OCI-LY7 (cell line): ENCODE measurements at regions not wholly inside any gene's neighbourhood (a gene's known extent, or its start where the extent isn't known, plus 50 kb on each side); places are given as distances from the start of the nearest gene placed in this dataset.

Experiments used
- BruUV-seq: library from RNA; stranded (reverse); fragments of 400-500 nt; replicated peaks from 2 replicates; lab custom pipeline; 2021; lab: Mats Ljungman, UMichigan
- CTCF ChIA-PET: fragments of 300-600 bp; sonication (Branson Sonifier 250); formaldehyde crosslinking; loops from one replicate; lab custom pipeline; 2022; ENCODE audit warnings: antibody characterized with exemption; ENCODE audit not compliant: unreplicated experiment; lab: Charles Lee
- POLR2A ChIA-PET: fragments of 300-600 bp; sonication (Branson Sonifier 250); formaldehyde crosslinking; loops from one replicate; lab custom pipeline; 2022; ENCODE audit warnings: antibody characterized with exemption; lab: Charles Lee
- DNase-seq: peaks from one replicate; pipeline ENCODE4 v3.0.0-alpha.2; 2015; ENCODE audit warnings: low spot score
- H2AFZ ChIP-seq: fragments of 200-600 bp; sonication (generic), shearing (Covaris generic); 2 replicates; pipeline ENCODE4 v1.6.1; 2014; ENCODE audit warnings: mild to moderate bottlenecking, antibody characterized with exemption, low read length, moderate library complexity
- H3K27ac ChIP-seq: fragments of 200-600 bp; sonication (generic); 2 replicates; pipeline ENCODE4 v1.5.1; 2014; ENCODE audit warnings: mixed run types, low read depth, mild to moderate bottlenecking, moderate library complexity, low read length, inconsistent platforms; ENCODE audit not compliant: poor library complexity, severe bottlenecking
- H3K36me3 ChIP-seq: fragments of 200-600 bp; sonication (generic); 2 replicates; pipeline ENCODE4 v1.6.1; 2014; ENCODE audit warnings: mild to moderate bottlenecking, antibody characterized with exemption, low read length, moderate library complexity, mixed read lengths; ENCODE audit not compliant: insufficient read depth
- H3K4me1 ChIP-seq: fragments of 200-600 bp; sonication (generic); 2 replicates; pipeline ENCODE4 v1.5.1; 2014; ENCODE audit warnings: mild to moderate bottlenecking, low read length; ENCODE audit not compliant: insufficient read depth, poor library complexity, severe bottlenecking
- H3K4me2 ChIP-seq: fragments of 200-600 bp; sonication (generic); 2 replicates; pipeline ENCODE4 v1.6.1; 2014; ENCODE audit warnings: mild to moderate bottlenecking, low read length
- H3K4me3 ChIP-seq: fragments of 200-600 bp; sonication (generic); 2 replicates; pipeline ENCODE4 v1.5.1; 2014; ENCODE audit warnings: mild to moderate bottlenecking, low read depth, low read length; ENCODE audit not compliant: poor library complexity, severe bottlenecking
- H3K79me2 ChIP-seq: fragments of 200-600 bp; sonication (generic); 2 replicates; pipeline ENCODE4 v1.6.1; 2016; ENCODE audit warnings: low read depth, mild to moderate bottlenecking, low read length, moderate library complexity, mixed read lengths; ENCODE audit not compliant: insufficient read depth
- H3K9me2 ChIP-seq: fragments of 200-600 bp; sonication (generic); 2 replicates; pipeline ENCODE4 v1.6.1; 2016; ENCODE audit warnings: mild to moderate bottlenecking, low read length, mixed read lengths; ENCODE audit not compliant: insufficient read depth
- H3K9me3 ChIP-seq: fragments of 200-600 bp; sonication (generic); 2 replicates; pipeline ENCODE4 v1.6.1; 2014; ENCODE audit warnings: mild to moderate bottlenecking, mixed run types, low read length, mixed read lengths
- H4K20me1 ChIP-seq: fragments of 200-600 bp; sonication (generic); 2 replicates; pipeline ENCODE4 v1.6.1; 2014; ENCODE audit warnings: mild to moderate bottlenecking, antibody characterized with exemption, low read length, moderate library complexity, mixed read lengths; ENCODE audit not compliant: insufficient read depth
- EZH2phosphoT487 ChIP-seq: fragments of 200-600 bp; sonication (generic); IDR thresholded peaks from 2 replicates; pipeline ENCODE4 v1.6.1; 2018; ENCODE audit warnings: low read depth, borderline replicate concordance, mild to moderate bottlenecking, mixed run types, antibody characterized with exemption, low read length, moderate library complexity, mixed read lengths
- intact Hi-C: fragments of 100-400 bp; cut with micrococcal nuclease; formaldehyde crosslinking; loops from one replicate; pipeline ENCODE4 v1.10.0; 2022; ENCODE audit not compliant: unreplicated experiment
- TF ChIP-seq, protein P1 (sequence below): fragments of 200-600 bp; sonication (generic); conservative IDR thresholded peaks from 2 replicates; pipeline ENCODE4 v1.5.1; 2014; ENCODE audit warnings: mild to moderate bottlenecking, antibody characterized with exemption, low read length, moderate library complexity, mixed read lengths

- no peaks in the 10 kb centered on the region for H3K9me2 ChIP-seq
- no peak overlapping the region for H3K4me3 ChIP-seq
- H4K20me1 ChIP-seq, result no peaks in the 10 kb centered on the region
- no peaks in the 10 kb centered on the region for H3K4me1 ChIP-seq
- H2AFZ ChIP-seq, result no peak overlapping the region
- TF ChIP-seq EZH2phosphoT487, result no peak
- TF ChIP-seq, protein P1, sequence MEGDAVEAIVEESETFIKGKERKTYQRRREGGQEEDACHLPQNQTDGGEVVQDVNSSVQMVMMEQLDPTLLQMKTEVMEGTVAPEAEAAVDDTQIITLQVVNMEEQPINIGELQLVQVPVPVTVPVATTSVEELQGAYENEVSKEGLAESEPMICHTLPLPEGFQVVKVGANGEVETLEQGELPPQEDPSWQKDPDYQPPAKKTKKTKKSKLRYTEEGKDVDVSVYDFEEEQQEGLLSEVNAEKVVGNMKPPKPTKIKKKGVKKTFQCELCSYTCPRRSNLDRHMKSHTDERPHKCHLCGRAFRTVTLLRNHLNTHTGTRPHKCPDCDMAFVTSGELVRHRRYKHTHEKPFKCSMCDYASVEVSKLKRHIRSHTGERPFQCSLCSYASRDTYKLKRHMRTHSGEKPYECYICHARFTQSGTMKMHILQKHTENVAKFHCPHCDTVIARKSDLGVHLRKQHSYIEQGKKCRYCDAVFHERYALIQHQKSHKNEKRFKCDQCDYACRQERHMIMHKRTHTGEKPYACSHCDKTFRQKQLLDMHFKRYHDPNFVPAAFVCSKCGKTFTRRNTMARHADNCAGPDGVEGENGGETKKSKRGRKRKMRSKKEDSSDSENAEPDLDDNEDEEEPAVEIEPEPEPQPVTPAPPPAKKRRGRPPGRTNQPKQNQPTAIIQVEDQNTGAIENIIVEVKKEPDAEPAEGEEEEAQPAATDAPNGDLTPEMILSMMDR, result no peak
- CTCF ChIA-PET, result no interaction called here
- intact Hi-C loops, result no loop called here
- DNase-seq, result no peak
- BruUV-seq, result no TSS peak
- no peak overlapping the region for H3K27ac ChIP-seq
- no peaks in the 10 kb centered on the region for H3K79me2 ChIP-seq
- H3K36me3 ChIP-seq, result no peaks in the 10 kb centered on the region
- H3K4me2 ChIP-seq, result no peak overlapping the region
- POLR2A ChIA-PET, result no interaction called here
- H3K9me3 ChIP-seq, result no peaks in the 10 kb centered on the region
Observed at GRCh38 chr3:1529676-1530075, 436.9 kb downstream of the CNTN6 start.

DNA sequence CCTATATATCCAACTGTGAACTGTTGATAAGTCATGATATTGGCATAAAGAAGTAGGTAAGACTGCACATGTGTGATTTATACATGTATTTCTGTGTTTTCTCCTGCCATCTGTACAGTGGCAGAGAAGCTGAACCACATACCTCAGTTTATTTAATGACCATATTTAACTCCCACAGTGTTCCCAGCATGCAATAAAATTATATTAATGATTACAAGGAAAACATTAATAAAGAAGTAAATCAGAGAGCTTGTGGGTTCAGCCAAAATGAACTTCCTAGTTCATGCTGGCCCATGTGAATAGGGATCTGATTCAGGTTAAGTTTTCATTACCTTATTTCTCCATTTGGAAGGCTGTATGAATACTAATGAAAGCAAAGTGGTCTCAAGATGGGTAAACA is 439.2 kb downstream of the CNTN6 start:
- Histone ChIP-seq H3K79me2 (no peaks in the 10 kb centered on the region), H3K27ac (no peak overlapping the region), H3K9me2 (no peaks in the 10 kb centered on the region), H2AFZ (no peak overlapping the region), H4K20me1 (no peaks in the 10 kb centered on the region), H3K4me2 (no peak overlapping the region), H3K4me3 (no peak overlapping the region), H3K36me3 (no peaks in the 10 kb centered on the region), H3K9me3 (no peaks in the 10 kb centered on the region), H3K4me1 (no peaks in the 10 kb centered on the region)
- POLR2A ChIA-PET, result no interaction called here
- BruUV-seq, result no TSS peak
- CTCF ChIA-PET, result no interaction called here
- no peak for DNase-seq
- intact Hi-C loops, result no loop called here
- TF ChIP-seq, protein P1, result no peak
- TF ChIP-seq EZH2phosphoT487, result no peak

DNA sequence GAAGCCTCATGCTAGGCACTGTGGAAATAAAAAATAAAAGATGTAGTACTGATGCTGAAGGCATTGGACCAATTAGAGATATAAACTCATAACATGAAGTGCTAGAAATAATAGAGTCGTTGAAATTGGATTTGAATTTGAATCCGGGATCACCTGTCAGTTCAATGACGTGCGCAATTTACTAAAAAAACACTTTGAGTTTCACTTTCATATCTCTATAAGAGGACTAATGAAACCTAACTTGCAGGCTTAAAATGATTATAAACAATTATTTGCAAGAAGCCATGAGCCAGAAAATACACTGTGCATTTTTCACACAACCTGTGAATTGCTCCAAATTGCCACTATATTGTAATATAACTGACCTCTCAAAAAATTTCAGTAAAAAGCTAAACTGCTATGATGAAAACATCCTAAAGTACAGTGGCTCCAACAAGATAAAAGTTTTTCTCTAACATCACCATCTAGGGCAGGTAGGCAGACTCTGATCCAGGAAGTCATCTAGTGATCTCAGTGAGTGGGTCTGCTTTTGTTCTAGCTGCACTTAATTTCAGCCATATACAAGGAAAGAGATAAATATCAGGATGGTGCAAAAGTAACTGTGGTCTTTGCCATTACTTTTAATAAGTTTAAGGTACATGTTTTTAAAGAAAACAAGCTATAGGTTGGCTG is 440.2 kb downstream of the CNTN6 start:
- Histone ChIP-seq H3K4me3 (no peak overlapping the region), H3K4me1 (no peaks in the 10 kb centered on the region), H4K20me1 (no peaks in the 10 kb centered on the region), H3K79me2 (no peaks in the 10 kb centered on the region), H3K9me2 (no peaks in the 10 kb centered on the region), H2AFZ (no peak overlapping the region), H3K9me3 (no peaks in the 10 kb centered on the region), H3K4me2 (no peak overlapping the region), H3K27ac (no peak overlapping the region), H3K36me3 (no peaks in the 10 kb centered on the region)
- ChIA-PET CTCF (no interaction called here), POLR2A (no interaction called here)
- no peak for DNase-seq
- intact Hi-C loops, result no loop called here
- no TSS peak for BruUV-seq
- TF ChIP-seq EZH2phosphoT487, result no peak
- TF ChIP-seq, protein P1, result no peak
